Endodermal cell (in vitro differentiated cells): ENCODE measurements at regions not wholly inside any gene's neighbourhood (a gene's known extent, or its start where the extent isn't known, plus 50 kb on each side); places are given as distances from the start of the nearest gene placed in this dataset.

ENCODE experiments used
- DNase-seq: peaks from one replicate; pipeline ENCODE4 v3.0.0-alpha.2; 2017
- H3K27ac ChIP-seq: 2 replicates; pipeline ENCODE4 v1.5.1; 2013; ENCODE audit warnings: mild to moderate bottlenecking, low read depth, low read length, moderate library complexity
- H3K27me3 ChIP-seq: 2 replicates; pipeline ENCODE4 v1.6.1; 2013; ENCODE audit warnings: mild to moderate bottlenecking, low read length, moderate library complexity; ENCODE audit not compliant: insufficient read depth, control insufficient read depth, poor library complexity, severe bottlenecking
- H3K36me3 ChIP-seq: 2 replicates; pipeline ENCODE4 v1.7.0; 2013; ENCODE audit warnings: mild to moderate bottlenecking, low read length, moderate library complexity; ENCODE audit not compliant: control insufficient read depth, insufficient read depth
- H3K4me1 ChIP-seq: one replicate; pipeline ENCODE4 v1.7.0; 2013; ENCODE audit warnings: low read length; ENCODE audit not compliant: control insufficient read depth, insufficient read depth
- H3K4me3 ChIP-seq: 2 replicates; pipeline ENCODE4 v1.5.1; 2013; ENCODE audit warnings: mild to moderate bottlenecking, low read length, moderate library complexity
- H3K9ac ChIP-seq: 2 replicates; pipeline ENCODE4 v1.6.1; 2013; ENCODE audit warnings: mild to moderate bottlenecking, low read length, moderate library complexity; ENCODE audit not compliant: poor library complexity, severe bottlenecking; ENCODE audit errors: extremely low read depth
- H3K9me3 ChIP-seq: 2 replicates; pipeline ENCODE4 v1.6.1; 2013; ENCODE audit warnings: mild to moderate bottlenecking, low read length, moderate library complexity; ENCODE audit not compliant: control insufficient read depth
- H3K27ac Mint-ChIP-seq: 2 replicates; pipeline ENCODE4 v1.8.0; 2020; ENCODE audit warnings: mixed read lengths
- H3K27me3 Mint-ChIP-seq: 2 replicates; pipeline ENCODE4 v1.8.0; 2021; ENCODE audit warnings: mild to moderate bottlenecking, mixed read lengths; ENCODE audit not compliant: insufficient read depth
- H3K36me3 Mint-ChIP-seq: 2 replicates; pipeline ENCODE4 v1.8.0; 2020; ENCODE audit warnings: low read depth, mixed read lengths
- H3K4me1 Mint-ChIP-seq: 2 replicates; pipeline ENCODE4 v1.8.0; 2020; ENCODE audit warnings: mixed read lengths
- H3K4me3 Mint-ChIP-seq: 2 replicates; pipeline ENCODE4 v1.8.0; 2020; ENCODE audit warnings: mild to moderate bottlenecking, moderate library complexity, mixed read lengths
- H3K9me3 Mint-ChIP-seq: 2 replicates; pipeline ENCODE4 v1.8.0; 2020; ENCODE audit warnings: mild to moderate bottlenecking, mixed read lengths
- WGBS, 2 experiments: methylation state at CpG; one replicate each; pipeline versions ENCODE4 v1.1.5 to v1.1.7; 2013; ENCODE audit warnings: missing lambda C conversion rate in 2 of 2, mixed read lengths in 1 of 2; ENCODE audit not compliant: insufficient coverage in 1 of 2, insufficient read length in 1 of 2; 5-methylcytosine and 5-hydroxymethylcytosine counted together
- TF ChIP-seq, protein P1 (sequence below): fragments of 200-600 bp; sonication (generic); conservative IDR thresholded peaks from 2 replicates; pipeline ENCODE4 v1.5.0; 2021; ENCODE audit warnings: antibody characterized with exemption, mild to moderate bottlenecking

DNA sequence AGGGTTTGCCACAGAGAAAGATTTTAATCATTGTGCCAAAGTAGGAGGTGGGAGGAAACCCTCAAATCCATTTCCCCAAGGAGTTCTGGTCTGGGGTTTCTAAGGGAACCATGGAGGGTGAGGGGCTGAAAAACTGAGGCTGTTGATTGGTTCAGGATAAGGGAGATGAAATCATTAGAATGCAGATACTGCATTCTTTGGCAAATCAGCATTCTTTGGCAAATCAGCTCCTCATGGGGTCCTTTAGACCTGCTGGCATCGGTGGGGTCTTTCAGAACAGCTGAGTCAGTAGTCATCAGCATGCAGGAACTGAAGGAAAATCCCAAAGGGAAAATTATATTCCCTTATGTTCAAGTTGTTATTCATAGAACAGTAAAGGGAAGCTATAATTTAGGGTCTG, 585.5 kb downstream of the ISL1 start:
- Mint-ChIP-seq H3K4me3 (no peak overlapping the region), H3K4me1 (no peaks in the 10 kb centered on the region), H3K27me3 (no peaks in the 10 kb centered on the region), H3K9me3 (no peaks in the 10 kb centered on the region), H3K36me3 (no peaks in the 10 kb centered on the region), H3K27ac (no peak overlapping the region)
- TF ChIP-seq, protein P1, sequence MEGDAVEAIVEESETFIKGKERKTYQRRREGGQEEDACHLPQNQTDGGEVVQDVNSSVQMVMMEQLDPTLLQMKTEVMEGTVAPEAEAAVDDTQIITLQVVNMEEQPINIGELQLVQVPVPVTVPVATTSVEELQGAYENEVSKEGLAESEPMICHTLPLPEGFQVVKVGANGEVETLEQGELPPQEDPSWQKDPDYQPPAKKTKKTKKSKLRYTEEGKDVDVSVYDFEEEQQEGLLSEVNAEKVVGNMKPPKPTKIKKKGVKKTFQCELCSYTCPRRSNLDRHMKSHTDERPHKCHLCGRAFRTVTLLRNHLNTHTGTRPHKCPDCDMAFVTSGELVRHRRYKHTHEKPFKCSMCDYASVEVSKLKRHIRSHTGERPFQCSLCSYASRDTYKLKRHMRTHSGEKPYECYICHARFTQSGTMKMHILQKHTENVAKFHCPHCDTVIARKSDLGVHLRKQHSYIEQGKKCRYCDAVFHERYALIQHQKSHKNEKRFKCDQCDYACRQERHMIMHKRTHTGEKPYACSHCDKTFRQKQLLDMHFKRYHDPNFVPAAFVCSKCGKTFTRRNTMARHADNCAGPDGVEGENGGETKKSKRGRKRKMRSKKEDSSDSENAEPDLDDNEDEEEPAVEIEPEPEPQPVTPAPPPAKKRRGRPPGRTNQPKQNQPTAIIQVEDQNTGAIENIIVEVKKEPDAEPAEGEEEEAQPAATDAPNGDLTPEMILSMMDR = no peak
- 50% methylated on average over 1 of the region's 1 CpG; no CpG with 5 or more reads in 1 of the 2 experiments for WGBS, 2 experiments
- Histone ChIP-seq H3K9ac (no peak overlapping the region), H3K4me1 (no peaks in the 10 kb centered on the region), H3K9me3 (no peaks in the 10 kb centered on the region), H3K4me3 (no peak overlapping the region), H3K27me3 (no peaks in the 10 kb centered on the region), H3K36me3 (no peaks in the 10 kb centered on the region), H3K27ac (no peak overlapping the region)
- DNase-seq = peak; percentile 48

DNA sequence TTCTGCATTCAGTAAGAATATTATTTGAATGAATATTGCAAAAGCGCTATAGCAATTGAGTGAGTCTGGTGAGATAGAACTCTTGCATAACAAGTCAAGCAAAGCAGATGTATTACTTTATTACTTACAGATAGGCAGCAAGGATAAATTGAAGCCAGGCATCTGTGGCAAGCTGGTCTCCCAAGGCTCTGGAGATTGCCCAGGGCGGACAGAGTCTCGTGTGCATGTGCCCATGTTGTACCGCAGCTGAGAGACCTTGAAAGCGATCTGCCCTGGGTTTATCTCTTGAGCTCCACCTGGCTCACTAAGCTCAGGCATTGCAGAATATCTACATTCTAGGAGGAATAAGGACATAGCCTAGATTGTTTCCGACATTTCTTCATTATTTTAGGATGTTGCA, 591.6 kb downstream of the ISL1 start:
- no peaks in the 10 kb centered on the region for H3K27me3 Mint-ChIP-seq
- no peaks in the 10 kb centered on the region for H3K9me3 Mint-ChIP-seq
- no peak for DNase-seq
- Histone ChIP-seq H3K27me3 (no peaks in the 10 kb centered on the region), H3K9me3 (no peaks in the 10 kb centered on the region), H3K9ac (no peak overlapping the region), H3K36me3 (no peaks in the 10 kb centered on the region), H3K4me3 (no peak overlapping the region), H3K4me1 (no peaks in the 10 kb centered on the region), H3K27ac (no peak overlapping the region)
- H3K27ac Mint-ChIP-seq = no peak overlapping the region
- no peak overlapping the region for H3K4me3 Mint-ChIP-seq
- 94 to 96% methylated on average over 6 of the region's 6 CpGs for WGBS, 2 experiments
- H3K4me1 Mint-ChIP-seq = no peaks in the 10 kb centered on the region
- no peaks in the 10 kb centered on the region for H3K36me3 Mint-ChIP-seq
- TF ChIP-seq, protein P1 = no peak

DNA sequence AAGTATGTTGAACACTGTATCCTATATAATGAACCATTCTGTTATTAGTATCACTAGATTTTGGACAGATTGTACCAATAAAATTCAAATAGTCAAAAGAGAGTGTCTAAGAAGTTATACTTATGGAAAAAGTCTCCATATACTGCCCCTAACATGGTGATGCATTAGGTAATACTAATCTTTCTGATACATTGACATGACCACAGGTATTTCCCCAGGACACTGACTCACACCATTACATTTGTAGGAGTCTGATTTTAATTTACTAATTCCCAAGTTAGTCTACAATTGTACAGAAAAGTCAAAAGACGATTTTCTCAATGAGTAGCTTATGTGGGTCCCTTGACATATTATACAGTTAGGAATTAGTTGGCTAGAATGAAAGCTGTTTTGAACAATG, 593.8 kb downstream of the ISL1 start:
- no peaks in the 10 kb centered on the region for H3K4me1 Mint-ChIP-seq
- no peaks in the 10 kb centered on the region for H3K27me3 Mint-ChIP-seq
- DNase-seq = no peak
- no peaks in the 10 kb centered on the region for H3K9me3 Mint-ChIP-seq
- H3K27me3 ChIP-seq = no peaks in the 10 kb centered on the region
- no peaks in the 10 kb centered on the region for H3K36me3 ChIP-seq
- no peak overlapping the region for H3K27ac Mint-ChIP-seq
- H3K36me3 Mint-ChIP-seq = no peaks in the 10 kb centered on the region
- no peak overlapping the region for H3K9ac ChIP-seq
- H3K4me1 ChIP-seq = no peaks in the 10 kb centered on the region
- H3K4me3 ChIP-seq = no peak overlapping the region
- TF ChIP-seq, protein P1 = no peak
- no peaks in the 10 kb centered on the region for H3K9me3 ChIP-seq
- H3K4me3 Mint-ChIP-seq = no peak overlapping the region
- no peak overlapping the region for H3K27ac ChIP-seq
- 71% methylated on average over 1 of the region's 1 CpG; no CpG with 5 or more reads in 1 of the 2 experiments for WGBS, 2 experiments
